GM18520 (cell line): ENCODE measurements at regions not wholly inside any gene's neighbourhood (a gene's known extent, or its start where the extent isn't known, plus 50 kb on each side); places are given as distances from the start of the nearest gene placed in this dataset.

ENCODE experiments used
- ATAC-seq: cut with Tn5 transposase; IDR thresholded peaks from one replicate; pipeline ENCODE4 v1.9.1; 2021; ENCODE audit not compliant: unreplicated experiment

DNA sequence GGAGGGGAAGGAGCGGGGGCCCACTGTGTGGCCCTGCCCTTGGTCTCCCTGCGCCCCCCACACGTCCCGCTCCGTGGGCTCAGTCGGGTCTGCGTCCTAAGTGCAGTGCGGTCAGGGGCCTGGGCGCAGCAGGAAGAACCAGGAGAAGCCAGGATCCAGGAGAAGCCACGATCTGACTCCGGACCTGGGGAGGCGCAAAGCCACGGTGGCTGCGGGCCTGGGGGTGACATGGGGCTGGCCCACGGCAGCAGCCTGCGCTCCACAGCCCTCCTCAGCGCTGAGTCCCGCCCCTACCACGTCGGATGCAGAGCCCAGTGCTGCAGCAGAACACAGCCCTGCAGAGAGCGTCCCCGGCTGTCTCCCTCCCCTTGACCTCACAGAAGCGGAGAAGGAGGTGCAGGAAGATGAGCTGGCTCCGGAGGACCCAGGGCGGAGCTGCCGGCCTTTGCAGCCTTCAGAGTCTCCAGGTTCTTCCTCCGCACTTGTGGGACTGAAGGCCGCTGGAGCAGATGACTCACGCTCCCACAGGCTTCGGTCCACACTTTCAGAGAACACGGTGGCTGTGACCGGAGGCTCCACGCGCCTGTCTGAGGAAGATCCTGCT is 589.2 kb upstream of the SALL3 start:
- no peak for ATAC-seq

DNA sequence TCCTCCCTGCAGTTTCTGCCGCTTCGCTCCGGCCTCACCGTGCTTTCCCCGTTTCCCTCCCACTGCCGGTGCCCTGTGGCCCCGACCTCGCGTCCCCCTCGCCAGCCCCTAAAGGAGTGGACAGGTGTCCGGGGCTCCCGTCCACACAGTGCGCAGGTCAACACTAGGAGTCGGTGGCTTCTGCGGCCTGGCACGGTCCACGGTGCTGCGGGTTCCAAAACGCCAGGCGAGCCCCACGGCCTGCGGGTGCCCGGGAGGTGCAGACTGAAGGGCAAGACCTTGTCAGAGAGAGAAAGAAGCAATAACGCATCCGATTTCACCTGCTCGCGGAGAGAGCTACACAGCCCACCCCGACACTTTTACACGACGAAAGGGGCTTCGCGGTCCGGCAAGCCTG is 588.7 kb upstream of the SALL3 start:
- no peak for ATAC-seq

DNA sequence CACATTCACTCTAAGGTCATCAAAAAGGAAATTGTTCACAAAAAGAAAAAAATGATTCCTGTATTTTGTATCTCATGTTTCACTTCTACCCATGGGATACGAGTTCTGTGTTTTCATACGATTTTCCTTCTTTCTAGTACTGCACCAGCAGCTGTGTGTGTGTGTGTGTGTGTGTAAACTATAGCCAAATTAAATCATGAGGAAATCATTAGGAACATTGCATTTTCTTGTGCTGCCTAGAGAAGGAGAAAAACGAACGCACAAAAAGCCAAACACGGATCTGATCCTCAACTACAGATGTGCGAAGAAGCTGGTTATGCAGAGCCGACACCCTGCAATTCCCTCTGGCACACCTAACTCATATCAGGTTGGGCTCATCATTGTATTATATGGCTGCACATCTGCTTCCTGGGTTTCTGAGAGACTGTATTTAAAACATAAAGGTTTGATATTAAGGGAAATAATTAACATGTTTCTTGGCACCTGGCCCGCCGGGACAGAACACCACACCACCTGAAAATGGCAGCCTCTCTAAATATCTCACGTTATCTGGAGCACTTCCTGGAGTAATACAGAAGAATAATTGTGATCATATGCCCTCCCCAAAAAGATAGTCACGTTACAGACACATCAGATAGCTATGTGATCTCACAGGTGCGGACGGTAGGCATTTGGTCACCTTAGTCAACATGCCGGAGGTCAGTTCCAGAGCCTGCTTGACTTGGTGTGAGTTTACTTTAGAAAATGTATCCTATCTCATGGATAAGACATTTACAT is 586.3 kb upstream of the SALL3 start:
- no peak for ATAC-seq

DNA sequence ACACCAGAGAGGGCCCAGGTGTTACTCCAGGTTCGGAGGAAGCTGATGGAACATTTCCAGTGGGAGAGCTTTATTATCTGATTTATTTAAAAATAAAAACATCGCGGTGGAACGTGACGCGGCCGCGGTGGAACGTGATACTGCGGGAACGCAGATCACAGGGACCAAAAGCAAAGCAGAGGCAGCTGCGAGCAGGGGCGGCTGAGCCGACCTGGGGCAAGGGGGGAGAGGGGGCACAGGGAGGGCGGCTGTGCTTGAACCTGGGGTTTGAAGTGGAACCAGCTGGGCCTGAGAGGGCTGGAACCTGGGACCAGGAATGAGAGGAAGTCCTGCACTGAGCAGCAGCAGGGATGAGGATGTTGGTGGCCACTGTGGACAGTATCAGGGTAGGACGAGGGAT is 583.5 kb upstream of the SALL3 start:
- ATAC-seq = no peak

DNA sequence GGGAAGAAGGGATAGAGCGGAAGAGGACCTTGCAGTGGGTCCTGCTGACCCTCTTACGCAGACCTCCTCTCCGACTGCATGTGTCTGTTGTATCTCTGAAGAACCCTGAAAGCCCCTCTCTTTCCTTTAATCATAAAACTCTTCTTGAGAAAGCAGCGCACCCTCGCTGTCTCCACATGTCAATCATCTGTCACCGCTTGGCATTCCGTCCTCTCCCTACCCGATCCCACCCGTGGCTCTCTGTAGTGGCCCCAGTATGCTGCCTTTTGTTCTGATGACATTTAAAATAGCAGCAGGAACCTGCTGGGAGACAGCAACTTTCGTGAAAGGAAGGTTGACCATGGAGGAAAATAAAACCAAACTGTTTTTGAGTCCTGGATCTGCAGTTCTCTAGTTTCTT is 582.9 kb upstream of the SALL3 start:
- ATAC-seq = no peak

DNA sequence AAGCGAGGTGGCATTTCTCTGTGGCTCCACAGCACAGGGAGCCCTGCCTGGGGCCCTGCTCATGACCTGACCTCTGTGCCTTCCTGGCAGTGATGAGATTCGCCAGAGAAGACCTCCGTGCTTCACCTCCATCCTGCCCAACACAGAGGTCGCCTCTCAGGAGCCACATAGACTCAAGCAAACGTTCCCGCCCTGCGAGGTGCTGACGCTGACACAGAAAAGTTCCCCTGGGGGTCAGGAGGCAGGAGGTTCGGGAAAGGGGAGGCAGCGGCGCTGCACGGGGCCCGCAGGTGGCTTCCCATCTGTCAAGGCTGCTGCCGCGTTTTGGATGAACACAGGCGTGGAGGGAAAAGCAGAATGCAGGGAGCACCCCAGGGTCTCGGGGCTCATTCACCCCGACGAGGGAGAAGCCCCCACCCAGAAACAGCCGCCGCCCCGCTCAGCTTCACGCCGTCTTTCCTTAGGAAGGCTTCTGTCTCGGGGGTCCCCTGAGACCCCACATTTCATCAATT is 579.6 kb upstream of the SALL3 start:
- no peak for ATAC-seq

DNA sequence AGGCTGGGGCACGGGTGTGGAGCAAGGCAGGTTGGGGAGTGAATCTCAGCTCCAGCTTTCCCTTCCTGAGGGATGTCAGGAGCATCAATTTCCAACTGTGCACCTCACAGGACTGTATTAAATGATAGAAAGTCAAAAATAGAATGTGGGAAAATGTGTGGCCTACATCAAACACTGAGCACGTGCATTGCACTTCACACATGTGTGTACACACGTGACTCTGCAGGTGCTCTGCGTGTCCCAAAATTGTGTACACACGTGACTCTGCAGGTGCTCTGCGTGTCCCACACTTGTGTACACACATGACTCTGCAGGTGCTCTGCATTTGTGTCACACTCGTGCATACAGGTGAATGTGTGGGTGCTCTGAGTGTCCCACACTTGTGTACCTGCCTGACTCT is 577.2 kb upstream of the SALL3 start:
- no peak for ATAC-seq

DNA sequence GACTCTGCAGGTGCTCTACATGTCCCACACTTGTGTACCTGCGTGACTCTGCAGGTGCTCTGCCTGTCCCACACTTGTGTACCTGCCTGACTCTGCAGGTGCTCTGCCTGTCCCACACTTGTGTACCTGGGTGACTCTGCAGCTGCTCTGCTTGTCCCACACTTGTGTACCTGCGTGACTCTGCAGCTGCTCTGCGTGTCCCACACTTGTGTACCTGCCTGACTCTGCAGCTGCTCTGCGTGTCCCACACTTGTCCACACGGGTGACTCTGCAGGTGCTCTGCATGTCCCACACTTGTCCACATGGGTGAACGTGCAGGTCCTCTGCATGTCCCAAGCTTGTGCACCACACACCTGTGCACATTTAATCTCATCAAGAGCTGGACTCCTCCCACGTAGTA is 576.7 kb upstream of the SALL3 start:
- no peak for ATAC-seq

DNA sequence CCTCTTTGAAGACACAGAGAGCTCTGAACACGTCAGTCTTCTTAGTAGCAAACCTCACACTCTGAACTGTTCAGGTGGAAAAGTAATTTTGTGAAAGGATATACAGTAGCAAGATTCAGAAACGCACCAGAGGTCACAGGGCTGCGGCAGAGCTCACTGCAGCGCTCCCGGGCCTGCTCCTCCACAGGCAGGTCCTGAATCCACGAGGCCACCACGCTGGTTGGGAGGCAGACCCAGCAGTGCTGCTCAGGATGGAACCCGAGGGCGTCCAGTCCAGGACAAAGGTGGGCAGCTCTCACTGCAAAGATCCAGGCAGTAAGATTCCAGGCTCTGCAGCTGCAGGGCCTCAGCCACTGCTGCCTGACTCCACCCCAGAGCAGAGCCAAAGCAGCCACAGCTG is 576.2 kb upstream of the SALL3 start:
- no peak for ATAC-seq

DNA sequence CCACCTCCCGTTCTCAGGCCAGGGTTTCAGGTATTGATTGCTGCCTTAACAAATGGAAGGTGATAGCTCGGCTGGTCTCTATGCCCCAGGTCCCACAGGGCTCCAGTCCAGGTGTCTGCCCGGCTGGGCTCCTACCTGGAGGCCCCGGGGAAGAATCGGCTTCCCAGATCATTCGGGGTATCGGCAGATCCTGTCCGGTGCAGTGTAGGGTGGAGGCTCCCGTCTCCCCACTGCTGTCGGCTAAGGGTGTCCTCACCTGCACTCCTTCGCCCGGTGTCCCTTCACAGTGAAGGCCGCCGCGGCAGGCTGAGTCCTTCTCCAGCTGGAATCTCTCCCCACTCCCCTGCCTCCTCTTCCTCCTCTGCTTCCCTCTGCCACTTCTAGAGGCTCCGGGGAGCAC is 573.9 kb upstream of the SALL3 start:
- ATAC-seq = no peak

DNA sequence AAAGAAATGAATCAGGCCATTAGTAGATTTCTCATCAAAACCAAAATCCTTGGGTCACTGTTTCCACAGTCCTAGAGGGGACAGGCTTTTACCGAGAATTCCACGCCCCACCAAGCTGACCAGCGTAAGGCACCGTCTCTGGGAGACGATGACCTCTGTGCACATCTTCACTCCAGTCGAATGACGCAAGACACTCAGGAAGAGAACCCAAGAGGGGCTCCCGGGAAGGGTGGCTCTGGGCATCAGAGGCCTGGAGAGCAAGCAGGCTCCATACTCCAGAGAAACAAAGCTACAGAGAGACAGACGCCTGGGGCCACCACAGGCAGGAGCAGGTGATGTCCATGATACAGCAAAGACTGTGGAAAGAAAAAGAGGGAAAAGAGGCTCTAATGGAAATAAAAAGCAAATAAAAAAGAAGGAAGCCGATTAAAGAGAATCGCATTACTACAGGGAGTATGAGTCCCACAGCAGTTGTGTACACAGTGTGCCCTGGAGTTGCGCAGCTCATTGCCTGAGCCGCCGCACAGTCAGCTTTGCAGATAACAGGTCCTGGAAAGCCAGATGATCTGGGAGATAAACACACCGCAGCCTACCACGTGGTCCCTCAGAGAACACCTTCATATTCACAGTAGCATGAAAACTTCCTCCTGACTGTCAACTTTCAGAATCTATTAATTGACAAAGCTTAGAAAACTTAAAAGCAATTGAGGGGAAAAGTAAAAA is 572.7 kb upstream of the SALL3 start:
- no peak for ATAC-seq

DNA sequence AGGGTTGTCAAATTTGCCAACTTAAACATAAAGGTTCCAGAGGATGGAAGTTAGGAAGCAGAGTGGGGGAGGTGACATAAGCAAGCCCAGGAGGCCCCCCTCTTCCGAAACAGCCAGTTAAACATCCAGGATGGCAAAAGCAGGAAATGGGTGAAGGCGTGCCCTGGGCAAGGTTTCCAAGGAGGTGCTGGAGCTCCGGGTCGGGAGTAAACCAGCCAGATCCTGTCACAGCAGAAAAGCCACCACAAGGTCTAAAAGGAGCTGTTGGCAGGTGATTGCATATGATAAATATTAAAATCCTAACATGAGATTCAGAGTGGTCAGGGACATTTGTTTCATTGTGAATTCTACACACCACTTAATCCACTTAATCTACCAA is 572.2 kb upstream of the SALL3 start:
- ATAC-seq = no peak

DNA sequence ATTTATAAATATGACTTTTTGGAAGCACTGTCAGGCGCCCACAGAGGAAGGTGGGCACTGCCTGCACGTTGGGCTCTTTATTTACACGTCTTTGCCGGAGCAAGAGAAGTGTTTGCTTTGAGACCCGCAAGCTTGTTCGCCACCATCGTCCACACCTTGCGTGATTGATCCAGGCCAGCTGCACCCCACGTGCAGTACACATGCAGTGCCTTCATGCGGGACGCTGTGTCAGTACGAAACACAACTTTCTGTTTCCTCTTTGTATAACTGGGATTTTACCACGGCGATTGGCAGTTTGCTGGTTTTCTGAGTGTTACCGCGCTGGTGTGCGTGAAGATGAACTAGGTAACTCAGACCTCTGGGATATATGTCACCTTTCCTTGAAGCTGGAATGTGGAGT is 571.0 kb upstream of the SALL3 start:
- no peak for ATAC-seq

DNA sequence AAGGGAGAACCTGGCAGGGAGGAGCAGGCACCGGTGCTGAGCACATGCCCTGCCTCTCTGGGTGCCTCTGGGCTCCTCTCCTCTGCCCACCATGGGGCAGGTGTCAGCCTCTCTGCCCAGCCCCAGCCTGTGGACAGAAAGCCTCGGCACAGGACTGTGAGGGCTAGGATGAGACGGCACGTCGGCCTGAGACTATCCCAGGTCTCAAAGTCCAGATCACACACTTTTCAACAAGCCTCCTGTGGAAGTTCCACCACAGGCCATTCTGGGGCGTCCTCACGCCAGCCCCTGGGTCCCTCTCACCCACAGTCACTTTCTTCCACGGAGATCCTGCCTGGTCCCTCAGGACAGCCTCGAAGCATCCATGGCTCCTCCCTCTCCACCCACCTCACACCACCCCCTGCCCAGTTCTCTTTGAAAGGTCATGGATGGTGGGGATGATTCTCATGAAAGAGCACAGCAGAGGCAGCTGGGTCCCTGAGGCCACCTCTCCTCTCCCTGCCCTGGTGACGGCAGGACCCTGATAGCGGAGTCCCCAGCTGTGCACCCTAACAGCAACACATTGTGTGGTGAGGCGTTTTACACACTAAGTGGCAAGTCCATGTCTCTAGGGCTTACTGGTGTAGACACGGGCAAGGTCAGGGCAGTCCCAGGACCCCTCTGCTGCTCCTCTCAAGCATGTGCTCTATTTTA is 569.4 kb upstream of the SALL3 start:
- ATAC-seq = no peak

DNA sequence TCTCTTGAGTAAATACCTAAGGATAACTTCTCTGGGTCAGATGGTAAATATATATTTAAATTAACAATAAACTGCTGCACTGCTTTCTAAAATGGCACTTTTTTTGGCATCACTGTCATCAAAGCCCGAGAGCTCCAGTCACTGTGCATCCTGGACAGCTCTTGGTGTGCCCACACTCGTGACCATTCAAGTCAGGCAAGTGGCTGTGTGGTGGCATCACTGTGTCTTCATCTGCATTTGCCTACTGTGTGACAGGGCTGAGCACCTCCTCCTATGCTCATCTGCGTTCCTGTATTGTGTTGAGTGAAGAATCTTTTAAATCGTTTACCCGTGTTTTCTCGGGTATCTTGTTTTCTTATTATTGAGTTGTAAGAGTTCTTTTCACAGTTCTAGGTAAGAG is 568.1 kb upstream of the SALL3 start:
- ATAC-seq = no peak

DNA sequence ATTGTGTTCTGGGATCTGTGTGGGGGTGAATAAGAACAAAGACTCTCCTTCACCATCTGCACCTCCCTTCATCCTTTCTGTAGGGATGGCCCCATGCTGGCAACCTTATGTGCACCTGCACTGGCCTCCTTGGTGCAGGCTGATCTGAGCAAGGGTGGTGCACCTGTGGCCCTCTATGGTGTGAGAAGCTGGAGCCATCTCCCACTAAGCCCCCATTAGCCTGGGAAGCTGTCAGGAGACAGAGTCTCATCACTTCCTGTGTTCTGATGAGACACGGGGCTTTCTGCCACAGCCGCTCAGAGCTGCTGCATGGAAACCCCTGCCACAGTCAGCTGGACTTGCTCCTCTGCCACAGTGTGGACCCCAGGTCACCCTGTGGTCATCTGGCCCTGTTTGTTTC is 565.3 kb upstream of the SALL3 start:
- no peak for ATAC-seq

DNA sequence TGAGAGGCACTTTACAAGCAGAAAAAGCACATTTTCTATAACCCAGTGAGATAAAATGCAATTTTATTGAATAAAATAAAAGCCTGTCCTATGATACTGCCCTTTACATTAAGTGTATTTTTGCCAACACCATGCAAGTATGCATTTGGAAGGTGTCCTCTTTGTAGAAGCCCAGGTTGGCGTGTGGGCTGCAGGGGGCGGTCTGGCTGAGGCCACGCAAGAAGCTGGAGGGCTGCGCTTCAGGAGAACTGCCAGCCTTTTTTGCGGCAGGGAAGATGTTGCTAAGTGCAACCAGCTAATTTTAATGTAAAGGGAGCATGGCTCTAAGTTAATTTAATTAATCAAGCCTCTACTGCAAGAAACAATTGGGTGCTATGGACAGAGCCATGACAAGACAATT is 562.8 kb upstream of the SALL3 start:
- no peak for ATAC-seq

DNA sequence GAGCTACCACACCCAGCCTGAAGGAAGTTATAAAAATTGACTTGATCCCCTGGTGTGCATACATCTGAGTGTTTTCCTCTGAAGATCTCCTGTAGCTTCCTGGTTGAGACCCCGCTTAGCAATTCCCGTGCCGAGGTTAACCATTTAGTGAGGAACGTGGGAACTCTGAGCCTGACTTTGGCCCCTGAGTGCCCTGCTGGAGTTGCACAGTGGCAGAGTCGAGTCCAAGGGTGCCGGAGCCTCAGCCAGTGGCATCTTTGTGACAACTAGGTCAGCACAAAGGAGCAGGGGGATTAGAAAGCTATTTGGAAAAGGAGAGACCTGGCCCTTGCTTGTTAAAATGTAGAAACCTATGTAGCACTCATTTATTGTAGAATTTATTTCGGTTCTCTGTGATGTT is 561.2 kb upstream of the SALL3 start:
- ATAC-seq = no peak

DNA sequence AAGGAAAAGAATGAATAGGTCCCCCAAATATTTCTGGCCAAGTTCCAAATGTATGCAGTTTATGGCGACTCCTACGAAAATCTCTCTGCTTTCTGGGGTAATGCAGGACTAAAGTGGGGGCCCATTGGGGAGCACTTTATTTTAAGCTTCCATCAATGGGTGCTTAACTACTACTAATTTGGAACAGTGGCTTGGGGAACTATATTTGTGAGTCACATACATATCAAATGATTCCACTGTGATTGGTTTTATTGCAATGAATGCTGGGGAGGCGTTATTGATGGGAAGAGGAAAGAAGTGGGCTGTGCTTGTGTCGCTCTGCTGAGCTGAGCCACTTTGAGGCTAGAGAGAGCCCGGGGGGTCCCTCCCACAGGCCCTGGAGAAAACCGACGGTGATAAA is 560.4 kb upstream of the SALL3 start:
- no peak for ATAC-seq

DNA sequence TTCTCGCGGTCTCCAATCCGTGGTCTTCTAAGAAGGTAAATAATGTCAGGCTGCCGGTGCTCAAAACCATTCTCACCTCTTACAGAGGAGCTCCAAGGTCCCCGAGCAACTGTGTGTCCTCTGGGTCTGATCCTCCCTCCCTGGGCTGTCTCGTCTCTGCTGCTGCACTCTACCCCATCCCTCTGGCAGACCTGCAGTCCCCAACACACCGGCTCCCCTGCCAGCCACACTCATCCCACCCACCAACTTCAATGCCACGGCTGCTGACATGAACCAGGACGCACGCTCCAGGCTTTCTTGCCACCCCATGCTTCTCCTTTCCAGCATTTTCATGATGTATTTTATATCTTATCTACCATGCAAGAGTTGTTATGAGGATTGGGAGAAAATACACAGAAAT is 559.5 kb upstream of the SALL3 start:
- no peak for ATAC-seq

DNA sequence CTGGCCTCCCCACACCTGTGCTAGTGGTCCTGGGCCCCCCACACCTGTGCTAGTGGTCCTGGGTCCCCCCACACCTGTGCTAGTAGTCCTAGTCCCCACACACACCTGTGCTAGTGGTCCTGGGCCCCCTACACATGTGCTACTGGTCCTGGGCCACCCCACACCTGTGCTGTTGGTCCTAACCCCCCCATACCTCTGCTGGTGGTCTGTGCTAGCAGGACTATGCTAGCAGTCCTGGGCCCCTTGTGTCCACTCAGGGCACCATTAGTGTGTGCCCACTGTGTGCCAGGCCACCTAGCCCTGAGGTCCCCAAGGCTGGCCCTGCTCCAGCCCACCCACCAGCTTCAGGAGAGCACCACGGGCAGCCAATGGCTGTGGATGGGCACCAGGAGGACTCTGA is 558.2 kb upstream of the SALL3 start:
- ATAC-seq = no peak

DNA sequence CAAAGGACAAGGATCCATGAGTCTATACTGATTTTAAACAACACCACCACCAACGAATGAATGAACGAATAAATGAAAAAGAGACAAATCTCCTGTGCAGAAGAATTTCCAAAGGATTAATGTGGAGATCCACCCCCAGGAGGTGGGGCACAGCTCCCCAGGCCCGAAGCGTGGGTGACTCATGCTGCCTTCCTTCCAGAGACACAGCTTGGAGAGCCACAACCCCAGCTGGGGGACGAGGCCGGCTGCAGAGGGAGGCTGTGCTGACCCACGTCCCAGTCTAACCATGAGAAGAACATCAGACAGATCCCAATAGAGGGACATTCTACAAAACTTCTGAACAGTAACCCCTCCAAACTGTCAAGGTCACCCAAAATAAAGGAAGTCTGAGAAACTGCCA is 557.3 kb upstream of the SALL3 start:
- ATAC-seq = no peak
